Mononuclear cell (primary cell): ENCODE measurements at regions not wholly inside any gene's neighbourhood (a gene's known extent, or its start where the extent isn't known, plus 50 kb on each side); places are given as distances from the start of the nearest gene placed in this dataset.
"Not testable (repeated sequence)": the region's sequence is repeated elsewhere in the genome, so short reads cannot be mapped to it uniquely, and the experiment has no call there.

Experiments used
- H3K27me3 ChIP-seq: 2 replicates; pipeline ENCODE4 v1.6.0; 2011; ENCODE audit warnings: low read length, control low read depth; ENCODE audit not compliant: insufficient read depth
- H3K4me1 ChIP-seq: 2 replicates; pipeline ENCODE4 v1.5.1; 2011; ENCODE audit warnings: mild to moderate bottlenecking, low read length, control low read depth; ENCODE audit not compliant: insufficient read depth
- H3K4me3 ChIP-seq: 2 replicates; pipeline ENCODE4 v1.5.1; 2011; ENCODE audit warnings: mild to moderate bottlenecking, low read length, moderate library complexity
- H3K9me3 ChIP-seq: 2 replicates; pipeline ENCODE4 v1.5.1; 2011; ENCODE audit warnings: low read depth, mild to moderate bottlenecking, control low read depth, low read length

DNA sequence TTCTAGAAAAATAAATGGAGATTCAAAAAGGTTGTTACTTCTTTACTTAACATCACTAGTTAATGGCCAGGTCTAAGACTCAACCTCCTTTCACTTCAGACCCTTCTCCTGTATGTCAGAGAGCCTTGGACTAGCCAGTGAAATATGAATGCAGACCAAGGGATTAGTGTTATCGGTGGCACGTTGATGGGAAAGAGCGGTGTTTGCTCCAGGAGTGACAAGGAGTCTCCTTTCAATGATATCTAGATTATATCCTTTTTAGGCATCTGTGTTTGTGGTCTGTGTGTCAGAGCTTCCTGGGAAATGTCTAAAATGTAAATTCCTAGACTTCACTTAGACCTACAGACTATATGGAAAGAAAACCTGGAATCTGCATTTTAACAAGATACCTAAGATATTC is 658.0 kb upstream of the KCNMB2 start:
- no peaks in the 10 kb centered on the region for H3K4me1 ChIP-seq
- no peak overlapping the region for H3K4me3 ChIP-seq
- H3K27me3 ChIP-seq, result no peaks in the 10 kb centered on the region

DNA sequence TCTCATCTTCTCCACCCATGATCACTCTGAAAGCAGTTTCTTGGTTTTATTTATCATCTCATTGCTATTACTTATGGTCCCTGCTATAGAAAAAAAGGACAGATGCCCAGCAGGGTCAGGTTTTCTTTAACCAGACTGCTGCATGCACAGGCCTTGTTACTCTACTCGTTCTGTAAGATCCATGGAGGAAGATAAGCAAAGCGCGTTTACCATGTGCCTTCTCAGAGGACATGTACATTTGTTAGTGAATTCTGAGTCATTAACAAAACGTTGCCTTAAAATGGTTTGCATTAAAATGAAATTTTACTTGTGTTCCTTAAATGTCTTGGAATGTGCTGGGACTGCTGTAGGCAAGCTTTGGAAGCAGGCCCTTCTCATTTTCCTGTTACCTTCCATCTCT is 657.3 kb upstream of the KCNMB2 start:
- Histone ChIP-seq H3K9me3 (no peaks in the 10 kb centered on the region), H3K4me3 (no peak overlapping the region), H3K27me3 (no peaks in the 10 kb centered on the region), H3K4me1 (no peaks in the 10 kb centered on the region)

More for the DNA sequence above, 658.0 kb upstream of the KCNMB2 start:
- H3K9me3 ChIP-seq, result no peaks in the 10 kb centered on the region

DNA sequence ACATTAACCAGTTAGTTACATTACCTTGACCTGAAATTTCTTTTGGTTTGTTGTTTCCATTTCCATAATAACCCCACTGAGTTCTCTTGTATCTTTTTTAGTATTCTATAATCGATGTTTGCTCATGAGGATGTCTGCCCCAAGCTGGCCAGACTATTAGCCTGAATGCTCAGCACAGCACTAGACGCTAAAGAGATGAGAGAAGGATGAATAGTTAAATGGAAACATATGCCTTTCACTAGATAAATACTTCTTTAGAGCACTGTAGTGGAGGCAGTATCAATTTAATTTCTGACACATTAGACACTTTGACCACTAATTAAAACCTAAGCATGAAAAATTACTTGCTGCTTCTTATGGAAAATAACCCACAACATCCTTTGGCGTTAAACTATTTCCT is 654.9 kb upstream of the KCNMB2 start:
- Histone ChIP-seq H3K4me3 (no peak overlapping the region), H3K9me3 (no peaks in the 10 kb centered on the region), H3K27me3 (no peaks in the 10 kb centered on the region), H3K4me1 (no peaks in the 10 kb centered on the region)

DNA sequence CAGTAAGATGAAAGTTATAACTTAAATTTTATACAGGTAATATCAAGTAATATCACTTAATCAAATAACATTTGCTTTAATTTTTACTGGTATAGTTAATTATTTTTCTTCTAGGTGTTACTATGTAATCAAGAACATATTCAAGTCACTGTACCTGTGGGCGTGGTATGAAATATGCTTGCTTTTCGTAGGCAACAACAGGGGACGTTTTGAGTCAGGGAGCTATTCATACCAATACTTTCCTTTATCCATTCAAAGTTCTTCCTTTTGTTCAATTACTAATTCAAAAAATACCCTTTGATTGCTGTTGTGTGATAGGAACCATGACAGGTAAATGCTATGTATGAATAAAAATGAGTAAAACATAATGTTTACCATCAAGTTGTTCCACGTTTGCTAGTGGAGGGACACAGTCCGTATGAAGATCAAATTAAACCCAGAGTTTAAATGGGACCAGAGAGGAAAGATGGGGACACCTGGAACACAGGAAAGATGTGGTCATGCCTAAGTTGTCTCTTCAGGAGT is 654.0 kb upstream of the KCNMB2 start:
- H3K4me3 ChIP-seq, result no peak overlapping the region
- H3K9me3 ChIP-seq, result no peaks in the 10 kb centered on the region
- H3K4me1 ChIP-seq, result no peaks in the 10 kb centered on the region
- H3K27me3 ChIP-seq, result no peaks in the 10 kb centered on the region

DNA sequence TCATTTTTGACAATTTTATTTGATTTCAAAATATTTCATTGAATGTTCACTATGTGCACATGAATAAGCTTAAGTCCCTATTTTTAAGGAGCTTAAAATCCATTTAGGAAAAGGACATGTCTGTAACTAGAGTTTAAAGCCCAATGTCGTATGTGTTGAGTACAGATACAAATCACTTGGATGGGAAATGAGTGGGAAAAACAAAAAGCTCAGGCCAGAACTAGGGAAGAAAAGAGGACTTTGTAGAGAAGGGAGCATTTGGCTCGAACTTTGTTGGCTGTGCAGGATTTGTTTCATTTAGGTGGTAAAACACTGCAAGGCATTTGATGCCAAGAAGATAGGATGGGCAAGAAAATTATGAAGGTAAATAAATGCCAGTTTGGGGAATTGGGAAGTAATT is 653.1 kb upstream of the KCNMB2 start:
- no peaks in the 10 kb centered on the region for H3K4me1 ChIP-seq
- H3K9me3 ChIP-seq, result no peaks in the 10 kb centered on the region
- no peaks in the 10 kb centered on the region for H3K27me3 ChIP-seq
- no peak overlapping the region for H3K4me3 ChIP-seq

DNA sequence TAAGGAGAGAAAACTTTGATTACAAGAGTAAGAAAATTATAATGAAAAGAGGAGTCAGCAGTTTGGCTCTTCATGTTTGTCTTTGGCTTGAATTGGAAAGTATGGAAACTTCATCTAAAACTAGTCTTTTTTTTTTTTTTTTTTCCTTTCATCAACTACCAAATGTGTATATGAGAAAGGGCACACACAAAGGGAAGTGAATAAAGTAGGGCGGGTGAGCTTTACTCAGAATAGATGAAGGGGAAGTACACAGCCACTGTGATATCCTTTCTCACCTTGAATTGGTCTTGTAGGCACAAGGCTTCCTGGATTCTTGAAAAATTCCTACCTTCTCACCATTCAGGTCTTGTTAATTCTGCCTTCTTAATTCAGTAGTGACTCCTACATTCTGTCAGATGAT is 652.3 kb upstream of the KCNMB2 start:
- no peaks in the 10 kb centered on the region for H3K27me3 ChIP-seq
- no peaks in the 10 kb centered on the region for H3K4me1 ChIP-seq
- H3K4me3 ChIP-seq, result no peak overlapping the region
- H3K9me3 ChIP-seq, result no peaks in the 10 kb centered on the region

- Histone ChIP-seq H3K4me1 (no peaks in the 10 kb centered on the region), H3K9me3 (no peaks in the 10 kb centered on the region), H3K4me3 (no peak overlapping the region), H3K27me3 (no peaks in the 10 kb centered on the region)
Measured at GRCh38 chr3:177885063-177885462, 651.2 kb upstream of the KCNMB2 start.

- no peaks in the 10 kb centered on the region for H3K27me3 ChIP-seq
- no peaks in the 10 kb centered on the region for H3K4me1 ChIP-seq
- H3K4me3 ChIP-seq, result no peak overlapping the region
- no peaks in the 10 kb centered on the region for H3K9me3 ChIP-seq
Measured at GRCh38 chr3:177886501-177886900, 649.7 kb upstream of the KCNMB2 start.

DNA sequence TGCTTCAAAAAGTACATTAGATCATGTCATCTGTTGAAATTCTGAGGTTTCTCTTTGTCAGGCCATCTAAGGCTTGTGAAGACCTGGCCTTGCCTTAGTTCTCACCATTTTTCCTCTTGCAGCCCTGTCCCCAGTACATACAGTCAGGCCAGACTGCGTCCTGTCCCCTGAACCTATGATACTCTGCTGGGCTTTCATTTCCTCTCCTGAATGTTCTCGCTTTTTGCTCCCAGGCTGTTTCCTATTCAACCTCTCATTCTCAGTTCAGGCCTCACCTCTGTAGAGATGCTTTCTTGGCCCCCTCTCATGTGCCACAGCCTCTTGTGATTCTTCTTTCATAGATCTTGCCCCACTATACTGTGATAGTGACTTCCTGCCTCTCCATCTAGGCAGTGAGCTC is 648.8 kb upstream of the KCNMB2 start:
- no peak overlapping the region for H3K4me3 ChIP-seq
- no peaks in the 10 kb centered on the region for H3K4me1 ChIP-seq
- no peaks in the 10 kb centered on the region for H3K27me3 ChIP-seq
- H3K9me3 ChIP-seq, result no peaks in the 10 kb centered on the region

GRCh38 chr3:177889161-177889560 is 647.1 kb upstream of the KCNMB2 start:
- no peaks in the 10 kb centered on the region for H3K4me1 ChIP-seq
- H3K4me3 ChIP-seq, result no peak overlapping the region
- no peaks in the 10 kb centered on the region for H3K9me3 ChIP-seq
- H3K27me3 ChIP-seq, result no peaks in the 10 kb centered on the region

- no peak overlapping the region for H3K4me3 ChIP-seq
- no peaks in the 10 kb centered on the region for H3K4me1 ChIP-seq
- no peaks in the 10 kb centered on the region for H3K27me3 ChIP-seq
- H3K9me3 ChIP-seq, result no peaks in the 10 kb centered on the region
Measured at GRCh38 chr3:177889652-177890358, 646.4 kb upstream of the KCNMB2 start.

GRCh38 chr3:177890359-177890683 is 645.9 kb upstream of the KCNMB2 start:
- Histone ChIP-seq H3K4me1 (no peaks in the 10 kb centered on the region), H3K27me3 (no peaks in the 10 kb centered on the region), H3K9me3 (no peaks in the 10 kb centered on the region), H3K4me3 (no peak overlapping the region)

DNA sequence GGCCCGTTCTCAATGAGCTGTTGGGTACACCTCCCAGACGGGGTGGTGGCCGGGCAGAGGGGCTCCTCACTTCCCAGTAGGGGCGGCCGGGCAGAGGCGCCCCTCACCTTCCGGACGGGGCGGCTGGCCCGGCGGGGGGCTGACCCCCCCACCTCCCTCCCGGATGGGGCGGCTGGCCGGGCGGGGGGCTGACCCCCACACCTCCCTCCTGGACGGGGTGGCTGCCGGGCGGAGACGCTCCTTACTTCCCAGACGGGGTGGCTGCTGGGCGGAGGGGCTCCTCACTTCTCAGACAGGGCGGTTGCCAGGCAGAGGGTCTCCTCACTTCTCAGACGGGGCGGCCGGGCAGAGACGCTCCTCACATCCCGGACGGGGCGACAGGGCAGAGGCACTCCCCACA is 644.7 kb upstream of the KCNMB2 start:
- not testable (repeated sequence) for H3K4me3 ChIP-seq, H3K4me1 ChIP-seq, H3K27me3 ChIP-seq, H3K9me3 ChIP-seq

- no peaks in the 10 kb centered on the region for H3K27me3 ChIP-seq
- no peaks in the 10 kb centered on the region for H3K4me1 ChIP-seq
- H3K9me3 ChIP-seq, result no peaks in the 10 kb centered on the region
- no peak overlapping the region for H3K4me3 ChIP-seq
Measured at GRCh38 chr3:177893331-177893730, 642.9 kb upstream of the KCNMB2 start.

DNA sequence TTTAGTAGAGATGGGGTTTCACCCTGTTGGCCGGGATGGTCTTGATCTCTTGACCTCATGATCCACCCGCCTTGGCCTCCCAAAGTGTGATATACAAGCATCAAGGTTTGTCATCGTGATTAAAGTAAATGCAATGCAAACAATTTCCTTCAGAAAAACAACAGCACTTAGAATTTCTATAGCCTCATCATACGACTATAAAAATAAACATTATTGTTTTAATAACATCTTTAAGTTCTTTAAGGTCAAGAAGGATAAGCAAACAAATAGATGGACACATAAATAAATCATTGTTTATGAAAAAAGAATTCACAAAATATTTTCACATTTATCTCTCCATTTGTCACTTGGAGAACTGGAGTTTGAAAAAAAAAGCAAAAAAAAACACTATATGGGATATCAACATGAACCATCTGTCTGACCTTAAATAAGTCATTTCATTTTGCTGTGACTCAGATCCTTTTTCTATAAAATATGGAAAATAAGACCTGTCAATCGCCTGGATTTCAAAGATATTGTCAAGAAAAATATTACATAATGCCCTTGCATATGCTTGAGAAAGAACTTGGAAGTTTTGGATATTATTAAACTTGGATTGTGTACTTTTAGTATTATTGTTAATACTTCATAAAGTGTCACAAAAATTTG is 642.0 kb upstream of the KCNMB2 start:
- Histone ChIP-seq H3K9me3 (no peaks in the 10 kb centered on the region), H3K4me3 (no peak overlapping the region), H3K4me1 (no peaks in the 10 kb centered on the region), H3K27me3 (no peaks in the 10 kb centered on the region)

DNA sequence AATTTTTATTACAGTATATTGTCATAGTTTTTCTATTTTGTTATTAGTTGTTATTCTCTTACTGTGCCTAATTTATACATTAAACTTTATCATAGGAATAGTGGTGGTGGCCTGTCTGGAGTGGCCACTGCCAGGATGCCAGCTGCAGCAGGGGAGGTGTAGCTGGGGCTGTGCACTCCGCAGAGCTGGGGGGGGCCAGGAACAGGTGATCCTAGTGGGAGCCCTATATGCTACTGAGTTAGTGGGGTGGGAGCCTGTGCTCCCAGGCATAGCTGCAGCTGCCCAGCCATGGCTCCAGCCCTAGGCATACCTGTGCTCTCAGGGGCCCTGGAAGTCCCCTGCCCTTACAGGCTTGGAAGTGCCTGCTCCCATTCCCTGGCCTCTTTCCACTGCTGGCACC is 638.1 kb upstream of the KCNMB2 start:
- Histone ChIP-seq H3K4me3 (no peak overlapping the region), H3K9me3 (peaks cover 12% of the 10 kb centered on the region), H3K4me1 (no peaks in the 10 kb centered on the region), H3K27me3 (no peaks in the 10 kb centered on the region)
